Vagina (tissue), 2 donors: ENCODE measurements at regions not wholly inside any gene's neighbourhood (a gene's known extent, or its start where the extent isn't known, plus 50 kb on each side); places are given as distances from the start of the nearest gene placed in this dataset.

Experiments used
- DNase-seq, 2 donors: peaks; one replicate each; pipeline ENCODE4 v3.0.0-alpha.2; 2017; ENCODE audit errors: extremely low spot score in 2 of 2
- H3K27ac ChIP-seq: fragments of 200-600 bp; sonication (generic); one replicate; pipeline ENCODE4 v1.5.1; 2019
- H3K27me3 ChIP-seq: fragments of 200-600 bp; sonication (generic); one replicate; pipeline ENCODE4 v1.5.1; 2019
- H3K36me3 ChIP-seq, 2 donors: fragments of 200-600 bp; sonication (generic); one replicate each; pipeline ENCODE4 v1.5.1; 2017 to 2019
- H3K4me1 ChIP-seq: fragments of 200-600 bp; sonication (generic); one replicate; pipeline ENCODE4 v1.5.1; 2019
- H3K4me3 ChIP-seq, 2 donors: fragments of 200-600 bp; sonication (generic); 1 replicate in 1 of 2; 2 replicates in 1 of 2; pipeline ENCODE4 v1.5.1; 2016 to 2019
- H3K9me3 ChIP-seq: fragments of 200-600 bp; sonication (generic); one replicate; pipeline ENCODE4 v1.5.1; 2019
- CTCF ChIP-seq, 3 experiments: fragments of 450-650 bp in 2 of 3; fragments of 200-600 bp in 1 of 3; sonication (generic) in 1 of 3; IDR thresholded peaks; one replicate each; pipeline ENCODE4 v1.5.1; 2017 to 2019; ENCODE audit warnings: antibody characterized with exemption in 3 of 3, mild to moderate bottlenecking in 2 of 3, moderate library complexity in 2 of 3
- POLR2A ChIP-seq, 2 donors: fragments of 450-650 bp; IDR thresholded peaks; one replicate each; pipeline ENCODE4 v1.6.1; 2017; ENCODE audit warnings: antibody characterized with exemption in 2 of 2, mild to moderate bottlenecking in 2 of 2, moderate library complexity in 2 of 2
- POLR2AphosphoS5 ChIP-seq, 2 donors: sonication (generic); formaldehyde crosslinking; IDR thresholded peaks; one replicate each; pipeline ENCODE4 v1.9.0; 2017; ENCODE audit warnings: antibody characterized with exemption in 2 of 2, mild to moderate bottlenecking in 2 of 2, low read depth in 1 of 2; ENCODE audit not compliant: insufficient read depth in 1 of 2
- intact Hi-C: fragments of 100-400 bp; cut with DNase I; formaldehyde crosslinking; loops from one replicate; pipeline ENCODE4 v1.15.1; 2023

GRCh38 chr14:54116972-54117371 lies 160.3 kb upstream of the BMP4 start:
- no peak for DNase-seq
- intact Hi-C loops: no loop called here
- H3K4me3 ChIP-seq: no peak overlapping the region
- no peaks in the 10 kb centered on the region for H3K36me3 ChIP-seq
- no peak overlapping the region for H3K27ac ChIP-seq
- no peaks in the 10 kb centered on the region for H3K9me3 ChIP-seq
- H3K27me3 ChIP-seq: no peaks in the 10 kb centered on the region
- no peaks in the 10 kb centered on the region for H3K4me1 ChIP-seq
- no peak for TF ChIP-seq CTCF (IDR thresholded peaks at IDR 0.05)
- TF ChIP-seq POLR2AphosphoS5 (IDR thresholded peaks at IDR 0.05; ENCODE audit: insufficient read depth in 1 of 2, low read depth in 1 of 2): no peak
- TF ChIP-seq POLR2A (IDR thresholded peaks at IDR 0.05): no peak

GRCh38 chr14:54117396-54117795 lies 160.8 kb upstream of the BMP4 start:
- no peak for TF ChIP-seq POLR2A (IDR thresholded peaks at IDR 0.05)
- TF ChIP-seq CTCF (IDR thresholded peaks at IDR 0.05): no peak
- intact Hi-C loops: no loop called here
- Histone ChIP-seq H3K4me1 (no peaks in the 10 kb centered on the region), H3K27me3 (no peaks in the 10 kb centered on the region), H3K27ac (no peak overlapping the region), H3K4me3 (no peak overlapping the region), H3K36me3 (no peaks in the 10 kb centered on the region), H3K9me3 (no peaks in the 10 kb centered on the region)
- DNase-seq: no peak

GRCh38 chr14:54117924-54118323 lies 161.3 kb upstream of the BMP4 start:
- no peaks in the 10 kb centered on the region for H3K4me1 ChIP-seq
- no peak overlapping the region for H3K27ac ChIP-seq
- no peaks in the 10 kb centered on the region for H3K9me3 ChIP-seq
- TF ChIP-seq POLR2AphosphoS5 (IDR thresholded peaks at IDR 0.05; ENCODE audit: insufficient read depth in 1 of 2, low read depth in 1 of 2) (no peak), POLR2A (IDR thresholded peaks at IDR 0.05) (no peak), CTCF (IDR thresholded peaks at IDR 0.05) (no peak)
- H3K4me3 ChIP-seq: no peak overlapping the region
- no peak for DNase-seq
- intact Hi-C loops: no loop called here
- no peaks in the 10 kb centered on the region for H3K36me3 ChIP-seq
- H3K27me3 ChIP-seq: no peaks in the 10 kb centered on the region

- H3K9me3 ChIP-seq: no peaks in the 10 kb centered on the region
- no peaks in the 10 kb centered on the region for H3K27me3 ChIP-seq
- no peaks in the 10 kb centered on the region for H3K36me3 ChIP-seq
- intact Hi-C loops: no loop called here
- no peak for DNase-seq
- no peak overlapping the region for H3K4me3 ChIP-seq
- H3K4me1 ChIP-seq: no peaks in the 10 kb centered on the region
- H3K27ac ChIP-seq: no peak overlapping the region
- no peak for TF ChIP-seq POLR2A (IDR thresholded peaks at IDR 0.05)
- TF ChIP-seq CTCF (IDR thresholded peaks at IDR 0.05): no peak
- no peak for TF ChIP-seq POLR2AphosphoS5 (IDR thresholded peaks at IDR 0.05; ENCODE audit: insufficient read depth in 1 of 2, low read depth in 1 of 2)
Measured at GRCh38 chr14:54120260-54120659, 163.6 kb upstream of the BMP4 start.

- intact Hi-C loops: no loop called here
- no peak for DNase-seq
- Histone ChIP-seq H3K27me3 (no peaks in the 10 kb centered on the region), H3K36me3 (no peaks in the 10 kb centered on the region), H3K9me3 (no peaks in the 10 kb centered on the region), H3K27ac (no peak overlapping the region), H3K4me3 (no peak overlapping the region), H3K4me1 (no peaks in the 10 kb centered on the region)
- no peak for TF ChIP-seq POLR2A (IDR thresholded peaks at IDR 0.05)
- TF ChIP-seq POLR2AphosphoS5 (IDR thresholded peaks at IDR 0.05; ENCODE audit: insufficient read depth in 1 of 2, low read depth in 1 of 2): no peak
- TF ChIP-seq CTCF (IDR thresholded peaks at IDR 0.05): no peak
Measured at GRCh38 chr14:54121466-54122027, 164.9 kb upstream of the BMP4 start.
